IMR-90 (cell line): ENCODE measurements at regions not wholly inside any gene's neighbourhood (a gene's known extent, or its start where the extent isn't known, plus 50 kb on each side); places are given as distances from the start of the nearest gene placed in this dataset.

Source experiments
- ATAC-seq: fragments of 200-7000 bp; cut with Tn5 transposase; 2 replicates; pipeline ENCODE4 v1.9.1; 2020; ENCODE audit warnings: low read depth, mild to moderate bottlenecking, moderate library complexity
- BruUV-seq: library from RNA; stranded (reverse); fragments of 400-500 nt; replicated peaks from 2 replicates; lab custom pipeline; 2021; lab: Mats Ljungman, UMichigan
- CTCF ChIA-PET: fragments of 300-600 bp; formaldehyde crosslinking; extraction: SDS; loops from one replicate; lab custom pipeline; 2021; ENCODE audit warnings: antibody characterized with exemption; lab: Yijun Ruan, JAX
- POLR2A ChIA-PET: fragments of 300-600 bp; sonication (Branson Sonifier 250); formaldehyde crosslinking; loops from one replicate; lab custom pipeline; 2022; ENCODE audit warnings: antibody characterized with exemption; ENCODE audit not compliant: unreplicated experiment; lab: Charles Lee
- DNase-seq: peaks from one replicate; pipeline ENCODE4 v3.0.0; 2013
- H2AFZ ChIP-seq: replicated peaks from 2 replicates; pipeline ENCODE3; 2013; ENCODE audit warnings: low read length, mild to moderate bottlenecking; ENCODE audit not compliant: poor library complexity
- H2AK5ac ChIP-seq: 2 replicates; pipeline ENCODE4 v1.6.1; 2013; ENCODE audit warnings: low read depth, low read length, inconsistent platforms
- H2AK9ac ChIP-seq: replicated peaks from 2 replicates; pipeline ENCODE3; 2013; ENCODE audit warnings: mild to moderate bottlenecking, low read depth, low read length, moderate library complexity; ENCODE audit not compliant: poor library complexity
- H2BK120ac ChIP-seq: 2 replicates; pipeline ENCODE4 v1.6.1; 2013; ENCODE audit warnings: low read depth, low read length, inconsistent platforms
- H2BK15ac ChIP-seq: 3 replicates; pipeline ENCODE4 v1.6.1; 2013; ENCODE audit warnings: low read depth, low read length, inconsistent platforms
- H2BK20ac ChIP-seq: 2 replicates; pipeline ENCODE4 v1.6.1; 2013; ENCODE audit warnings: low read depth, mild to moderate bottlenecking, inconsistent platforms, low read length, moderate library complexity
- H2BK5ac ChIP-seq: 2 replicates; pipeline ENCODE4 v1.6.1; 2013; ENCODE audit warnings: mild to moderate bottlenecking, low read depth, low read length, inconsistent platforms; ENCODE audit not compliant: poor library complexity, severe bottlenecking
- H3K14ac ChIP-seq: replicated peaks from 2 replicates; pipeline ENCODE4 v1.6.1; 2013; ENCODE audit warnings: low read depth, low read length, inconsistent platforms
- H3K18ac ChIP-seq: 2 replicates; pipeline ENCODE4 v1.6.1; 2013; ENCODE audit warnings: low read depth, low read length, control low read depth
- H3K23ac ChIP-seq: 2 replicates; pipeline ENCODE4 v1.6.1; 2013; ENCODE audit warnings: low read depth, low read length, inconsistent platforms
- H3K27ac ChIP-seq: 2 replicates; pipeline ENCODE4 v1.5.1; 2013; ENCODE audit warnings: mild to moderate bottlenecking, control low read depth, low read length; ENCODE audit not compliant: insufficient read depth
- H3K27me3 ChIP-seq: 2 replicates; pipeline ENCODE4 v1.6.1; 2013; ENCODE audit warnings: low read length; ENCODE audit not compliant: control insufficient read depth, insufficient read depth
- H3K36me3 ChIP-seq: 2 replicates; pipeline ENCODE4 v1.6.1; 2013; ENCODE audit warnings: low read length, mixed read lengths; ENCODE audit not compliant: control insufficient read depth, insufficient read depth
- H3K4ac ChIP-seq: 2 replicates; pipeline ENCODE4 v1.6.1; 2013; ENCODE audit warnings: low read depth, low read length, inconsistent platforms
- H3K4me1 ChIP-seq: 2 replicates; pipeline ENCODE4 v1.6.1; 2013; ENCODE audit warnings: low read length, mixed read lengths; ENCODE audit not compliant: control insufficient read depth, insufficient read depth
- H3K4me2 ChIP-seq: 2 replicates; pipeline ENCODE4 v1.6.1; 2013; ENCODE audit warnings: low read depth, mild to moderate bottlenecking, control low read depth, low read length, moderate library complexity
- H3K4me3 ChIP-seq: 2 replicates; pipeline ENCODE4 v1.5.1; 2013; ENCODE audit warnings: low read depth, mild to moderate bottlenecking, control low read depth, low read length, moderate library complexity; ENCODE audit not compliant: insufficient read depth
- H3K56ac ChIP-seq: 2 replicates; pipeline ENCODE4 v1.6.1; 2013; ENCODE audit warnings: low read length, inconsistent platforms; ENCODE audit not compliant: insufficient read depth; ENCODE audit errors: extremely low read depth
- H3K79me1 ChIP-seq, 2 experiments: 2 replicates each; pipeline ENCODE4 v1.6.1; 2013; ENCODE audit warnings: low read length in 2 of 2, inconsistent platforms in 1 of 2, low read depth in 1 of 2
- H3K9ac ChIP-seq: 2 replicates; pipeline ENCODE4 v1.6.1; 2013; ENCODE audit warnings: low read depth, low read length, control low read depth
- H3K9me1 ChIP-seq: 2 replicates; pipeline ENCODE4 v1.6.1; 2013; ENCODE audit warnings: low read length, inconsistent platforms; ENCODE audit not compliant: insufficient read depth
- H3K9me3 ChIP-seq: 2 replicates; pipeline ENCODE4 v1.6.1; 2013; ENCODE audit warnings: low read length; ENCODE audit not compliant: control insufficient read depth, insufficient read depth
- H4K20me1 ChIP-seq: 2 replicates; pipeline ENCODE4 v1.6.1; 2013; ENCODE audit warnings: low read length, inconsistent platforms; ENCODE audit not compliant: insufficient read depth
- H4K5ac ChIP-seq: 2 replicates; pipeline ENCODE4 v1.6.1; 2013; ENCODE audit warnings: mild to moderate bottlenecking, low read depth, low read length, control low read depth
- H4K8ac ChIP-seq, 2 experiments: 2 replicates each; pipeline ENCODE4 v1.6.1; 2013; ENCODE audit warnings: low read depth in 2 of 2, low read length in 2 of 2, control low read depth in 1 of 2, inconsistent platforms in 1 of 2
- H4K91ac ChIP-seq: 2 replicates; pipeline ENCODE4 v1.6.1; 2013; ENCODE audit warnings: low read depth, low read length, inconsistent platforms; ENCODE audit not compliant: insufficient read depth
- MAFK ChIP-seq: IDR thresholded peaks from 2 replicates; pipeline ENCODE4 v1.6.1; 2012; ENCODE audit warnings: low read depth, low read length, improper control_type of control experiment
- MXI1 ChIP-seq: IDR thresholded peaks from 2 replicates; pipeline ENCODE4 v1.6.1; 2012; ENCODE audit warnings: low read depth, mild to moderate bottlenecking, low read length, moderate library complexity, borderline replicate concordance
- WGBS, 2 experiments: methylation state at CpG; one replicate each; pipeline versions ENCODE4 v1.1.5 to v1.1.7; 2013; ENCODE audit warnings: missing lambda C conversion rate in 2 of 2; ENCODE audit not compliant: insufficient read length in 1 of 2; ENCODE audit errors: extremely low coverage in 2 of 2; 5-methylcytosine and 5-hydroxymethylcytosine counted together
- dilution Hi-C: fragments of 300-500 bp; cut with HindIII; formaldehyde crosslinking; loops from one replicate; pipeline ENCODE4 v1.14.3; 2018; ENCODE audit warnings: low sequenced_read_pairs; ENCODE audit not compliant: unreplicated experiment
- in situ Hi-C: fragments of 300-500 bp; cut with MboI; formaldehyde crosslinking; loops from 3 replicates; pipeline ENCODE4 v1.14.3; 2019; ENCODE audit warnings: low sequenced_read_pairs, inconsistent platforms, mixed read lengths
- intact Hi-C: fragments of 100-400 bp; cut with micrococcal nuclease; formaldehyde crosslinking; loops from 2 replicates; pipeline ENCODE4 v1.10.0; 2022

- no peak overlapping the region for H3K56ac ChIP-seq
- no CpG with 5 or more reads among the region's 3 CpGs for WGBS, 2 experiments
- POLR2A ChIA-PET, result no interaction called here
- no peaks in the 10 kb centered on the region for H3K79me1 ChIP-seq
- H4K8ac ChIP-seq, result no peak overlapping the region
- ATAC-seq (no peak), DNase-seq (no peak)
- H3K9me1 ChIP-seq, result no peaks in the 10 kb centered on the region
- in situ Hi-C loops (no loop called here), dilution Hi-C loops (no loop called here), intact Hi-C loops (no loop called here)
- H3K9me3 ChIP-seq, result no peaks in the 10 kb centered on the region
- H2BK15ac ChIP-seq, result no peak overlapping the region
- no peak overlapping the region for H3K4me3 ChIP-seq
- no peaks in the 10 kb centered on the region for H3K27me3 ChIP-seq
- H2AK5ac ChIP-seq, result no peak overlapping the region
- TF ChIP-seq MXI1, result no peak
- peak; percentile 27; the same call in 1 of the 2 replicates for TF ChIP-seq MAFK
- H3K18ac ChIP-seq, result no peak overlapping the region
- H3K4me2 ChIP-seq, result no peak overlapping the region
- no peak overlapping the region for H2BK5ac ChIP-seq
- H3K14ac ChIP-seq, result no peak overlapping the region
- CTCF ChIA-PET, result no interaction called here
- no TSS peak for BruUV-seq
- no peak overlapping the region for H4K91ac ChIP-seq
- no peak overlapping the region for H3K27ac ChIP-seq
- H4K5ac ChIP-seq, result no peak overlapping the region
- no peak overlapping the region for H3K4ac ChIP-seq
- no peak overlapping the region for H3K23ac ChIP-seq
- no peak overlapping the region for H2BK20ac ChIP-seq
- no peak overlapping the region for H2AFZ ChIP-seq
- H2BK120ac ChIP-seq, result no peak overlapping the region
- H3K9ac ChIP-seq, result no peak overlapping the region
- H2AK9ac ChIP-seq, result no peak overlapping the region
- no peaks in the 10 kb centered on the region for H4K20me1 ChIP-seq
- no peaks in the 10 kb centered on the region for H3K4me1 ChIP-seq
- H3K36me3 ChIP-seq, result no peaks in the 10 kb centered on the region
Observed at GRCh38 chr2:84194949-84195644, 264.0 kb downstream of the SUCLG1 start.
